Anterior cingulate cortex (tissue), 58 donors: ENCODE measurements at regions not wholly inside any gene's neighbourhood (a gene's known extent, or its start where the extent isn't known, plus 50 kb on each side); places are given as distances from the start of the nearest gene placed in this dataset.

Experiments
- DNase-seq, 58 donors: peaks; one replicate each; lab custom pipeline; 2025; lab: John Stamatoyannopoulos, UW

- no peak for DNase-seq
These were observed 435.7 kb upstream of the DCN start for GRCh38 chr12:91618281-91618680.

GRCh38 chr12:91617818-91618217, 435.2 kb upstream of the DCN start:
- DNase-seq = no peak

- no peak for DNase-seq
These were observed 433.8 kb upstream of the DCN start for GRCh38 chr12:91616416-91616815.

GRCh38 chr12:91613223-91613779, 430.7 kb upstream of the DCN start:
- DNase-seq = no peak

- no peak for DNase-seq
These were observed 427.9 kb upstream of the DCN start for GRCh38 chr12:91610561-91610960.

- no peak for DNase-seq
These were observed 426.7 kb upstream of the DCN start for GRCh38 chr12:91609283-91609682.

- no peak for DNase-seq
These were observed 425.9 kb upstream of the DCN start for GRCh38 chr12:91608542-91608941.

- DNase-seq = no peak
These were observed 424.2 kb upstream of the DCN start for GRCh38 chr12:91606662-91607377.

GRCh38 chr12:91604897-91605296, 422.3 kb upstream of the DCN start:
- no peak for DNase-seq

GRCh38 chr12:91603060-91603459, 420.4 kb upstream of the DCN start:
- DNase-seq = no peak

GRCh38 chr12:91601054-91601453, 418.4 kb upstream of the DCN start:
- no peak for DNase-seq

- DNase-seq = no peak
These were observed 412.1 kb upstream of the DCN start for GRCh38 chr12:91594715-91595114.

GRCh38 chr12:91591639-91591987, 409.0 kb upstream of the DCN start:
- no peak for DNase-seq

GRCh38 chr12:91590966-91591638, 408.5 kb upstream of the DCN start:
- DNase-seq = no peak

- no peak for DNase-seq
These were observed 406.3 kb upstream of the DCN start for GRCh38 chr12:91588874-91589454.

GRCh38 chr12:91586015-91586414, 403.4 kb upstream of the DCN start:
- no peak for DNase-seq

GRCh38 chr12:91582811-91583210, 400.2 kb upstream of the DCN start:
- no peak for DNase-seq

- no peak for DNase-seq
These were observed 397.1 kb upstream of the DCN start for GRCh38 chr12:91579516-91580263.

- DNase-seq = peak in 1 of 58 donors; percentile 14
These were observed 395.2 kb upstream of the DCN start for GRCh38 chr12:91577586-91578539.

GRCh38 chr12:91576432-91576831, 393.8 kb upstream of the DCN start:
- no peak for DNase-seq
